Renal cortical epithelial cell (primary cell): ENCODE measurements at regions not wholly inside any gene's neighbourhood (a gene's known extent, or its start where the extent isn't known, plus 50 kb on each side); places are given as distances from the start of the nearest gene placed in this dataset.
A peak's percentile ranks its signal among the peaks of the same experiment; 100 is the strongest.
"Not testable (repeated sequence)": the region's sequence is repeated elsewhere in the genome, so short reads cannot be mapped to it uniquely, and the experiment has no call there.

Experiments
- DNase-seq: peaks from one replicate; pipeline ENCODE4 v3.0.0-alpha.2; 2011; ENCODE audit warnings: low read depth

DNA sequence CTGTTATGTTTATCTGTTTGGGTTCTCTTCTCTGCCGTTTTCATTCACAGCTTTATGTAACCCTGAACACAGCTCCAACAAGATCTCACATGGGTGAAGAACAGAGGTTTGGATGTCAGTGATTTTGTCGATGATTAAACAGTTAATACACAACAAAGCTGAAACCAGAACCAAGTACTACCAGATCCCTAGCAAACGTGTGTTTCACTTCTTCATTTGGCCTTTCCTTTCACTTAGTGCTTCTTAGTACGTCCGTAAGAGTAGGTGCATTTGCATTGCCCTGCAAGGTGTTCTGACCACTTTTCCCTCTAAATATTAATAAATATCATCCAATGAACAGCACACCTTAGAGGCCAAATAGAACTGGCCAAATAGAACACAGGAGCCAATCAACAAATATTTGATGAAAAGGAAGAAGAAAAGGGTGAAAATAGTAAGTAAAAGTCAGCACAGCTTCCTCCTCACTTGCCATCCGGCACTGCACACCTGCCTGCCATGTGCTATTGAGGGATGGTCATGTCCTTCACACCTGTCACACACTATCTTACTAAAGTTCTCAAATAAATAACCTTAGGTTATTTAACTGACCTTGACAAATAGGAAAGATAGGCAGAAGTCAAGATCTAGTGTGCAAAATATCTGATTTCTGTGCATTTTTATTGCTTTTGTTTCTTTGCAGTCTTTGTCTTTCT is 252.6 kb upstream of the ANKRD30A start:
- no peak for DNase-seq

DNA sequence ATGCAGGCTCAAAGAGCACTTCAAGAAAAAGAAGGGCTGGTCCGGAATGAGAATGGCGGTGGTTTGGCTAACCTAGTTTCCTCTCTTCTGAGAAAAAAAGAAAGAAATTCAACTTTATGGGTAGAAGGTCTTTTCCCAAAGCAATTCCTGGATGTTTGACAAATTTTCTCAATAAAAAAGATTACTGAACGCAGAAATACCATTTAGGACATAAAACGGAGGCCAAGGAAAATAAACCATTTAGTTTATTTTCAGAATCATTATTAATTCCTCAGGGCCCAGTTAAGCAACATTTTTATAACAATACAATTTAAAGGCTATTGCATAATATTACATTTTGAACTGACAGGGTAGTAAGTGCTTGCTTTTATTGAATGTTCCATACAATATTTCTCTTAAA is 284.6 kb upstream of the ANKRD30A start:
- no peak for DNase-seq

DNA sequence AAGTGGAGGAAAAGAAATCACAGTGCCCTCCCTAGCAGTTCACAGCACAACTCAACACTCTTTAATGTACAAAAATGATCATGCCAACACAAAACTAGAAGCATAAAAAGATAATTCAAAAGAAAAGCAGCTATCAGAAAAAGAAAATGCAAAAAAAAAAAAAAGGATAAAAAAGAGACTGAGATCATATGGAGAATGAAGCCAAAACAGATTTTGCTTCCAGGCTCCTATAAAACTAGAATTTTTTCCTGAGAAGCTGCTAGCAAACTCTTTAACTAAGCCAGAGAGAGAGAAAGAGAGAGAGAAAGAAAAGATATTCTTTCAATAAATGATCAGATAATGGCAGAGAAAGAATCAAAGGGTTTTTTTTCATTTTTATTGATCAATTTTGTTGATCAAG is 288.0 kb upstream of the ANKRD30A start:
- no peak for DNase-seq

DNA sequence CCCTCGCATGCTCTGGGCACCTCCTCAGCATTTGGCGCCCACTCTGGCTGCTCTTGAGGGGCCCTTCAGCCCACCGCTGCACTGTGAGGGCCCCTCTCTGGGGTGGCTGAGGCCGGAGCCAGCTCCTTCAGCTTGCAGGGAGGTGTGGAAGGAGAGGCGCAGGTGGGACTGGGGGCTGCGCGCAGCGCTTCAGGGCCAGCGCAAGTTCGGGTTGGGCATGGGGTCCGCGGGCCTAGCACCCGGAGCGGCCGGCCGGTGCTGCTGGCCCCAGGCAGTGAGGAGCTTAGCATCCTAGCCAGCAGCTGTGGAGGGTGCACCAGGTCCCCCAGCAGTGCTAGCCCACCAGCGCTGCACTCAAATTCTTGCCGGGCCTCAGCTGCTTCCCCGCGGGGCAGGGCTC is 305.6 kb upstream of the ANKRD30A start:
- DNase-seq: no peak

DNA sequence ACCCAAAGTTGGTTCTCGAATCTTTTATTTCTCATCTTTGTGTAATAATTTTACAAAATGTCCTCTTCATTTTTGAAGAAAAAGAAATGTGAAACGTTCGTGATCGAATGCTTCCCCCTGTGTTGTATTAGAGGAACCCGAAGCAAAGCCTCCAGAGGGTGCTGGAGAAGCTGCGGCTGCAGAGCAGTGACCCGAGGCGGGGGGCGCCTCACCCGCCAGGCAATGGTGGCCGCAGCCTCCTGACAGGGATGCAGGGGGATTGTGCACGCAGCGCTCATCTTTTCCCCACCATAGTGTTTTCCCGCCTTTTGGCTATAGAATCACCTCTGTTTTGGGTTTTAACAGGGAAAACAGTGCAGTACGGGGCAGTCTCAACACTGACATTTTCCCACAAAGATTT is 307.5 kb upstream of the ANKRD30A start:
- no peak for DNase-seq

DNA sequence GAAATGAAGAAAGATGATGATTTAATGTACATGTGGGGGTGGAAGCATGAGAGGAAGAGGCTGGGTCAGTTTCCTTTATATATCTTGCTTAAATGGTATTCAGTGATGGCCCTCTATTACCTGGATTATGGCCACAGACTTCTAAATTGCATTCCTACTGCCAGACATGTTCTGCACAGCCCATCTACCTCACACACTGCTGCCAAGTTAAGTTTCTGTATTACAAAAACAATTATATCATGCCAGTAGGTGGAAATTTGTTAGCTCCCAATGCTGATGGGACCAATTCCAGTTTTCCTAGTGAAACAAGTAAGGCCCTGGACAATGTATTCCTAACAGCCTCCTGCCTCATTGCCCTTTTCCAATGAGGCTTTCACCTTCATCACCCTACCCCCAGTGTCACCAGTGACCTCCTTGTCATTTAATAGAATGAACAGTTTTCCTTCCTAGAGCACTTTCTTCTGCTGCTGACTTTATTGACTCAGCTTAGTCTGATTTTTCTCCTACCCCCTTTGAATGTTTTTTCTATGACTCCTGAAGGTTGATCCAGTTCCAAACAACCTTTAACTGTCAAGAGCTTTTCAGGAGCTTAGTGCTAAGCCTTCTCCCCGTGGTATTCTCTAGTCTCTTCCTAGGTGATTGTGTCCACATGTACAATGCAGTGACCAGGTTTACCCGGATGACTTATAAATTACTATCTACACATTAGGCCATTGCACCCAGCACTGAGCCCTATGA is 316.6 kb upstream of the ANKRD30A start:
- DNase-seq: no peak

DNA sequence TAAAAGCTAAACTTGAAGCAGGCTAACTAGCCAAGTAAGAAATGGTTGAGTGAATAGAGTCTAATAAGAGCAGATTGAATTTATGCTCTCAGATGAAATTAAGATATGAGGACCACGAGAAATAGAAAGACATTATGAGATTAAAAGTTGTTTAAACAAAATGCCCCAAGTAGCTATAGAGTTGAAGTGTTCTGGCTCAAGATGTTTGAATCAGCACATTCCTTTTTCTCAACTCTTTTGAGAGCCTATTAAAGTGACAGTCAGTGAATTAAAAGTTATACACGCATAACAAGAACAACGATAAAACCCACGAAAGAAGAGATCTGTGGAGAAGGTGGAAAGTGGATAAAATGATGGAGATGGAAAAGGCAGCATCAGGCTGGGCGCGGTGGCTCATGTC is 322.2 kb upstream of the ANKRD30A start:
- DNase-seq: no peak

DNA sequence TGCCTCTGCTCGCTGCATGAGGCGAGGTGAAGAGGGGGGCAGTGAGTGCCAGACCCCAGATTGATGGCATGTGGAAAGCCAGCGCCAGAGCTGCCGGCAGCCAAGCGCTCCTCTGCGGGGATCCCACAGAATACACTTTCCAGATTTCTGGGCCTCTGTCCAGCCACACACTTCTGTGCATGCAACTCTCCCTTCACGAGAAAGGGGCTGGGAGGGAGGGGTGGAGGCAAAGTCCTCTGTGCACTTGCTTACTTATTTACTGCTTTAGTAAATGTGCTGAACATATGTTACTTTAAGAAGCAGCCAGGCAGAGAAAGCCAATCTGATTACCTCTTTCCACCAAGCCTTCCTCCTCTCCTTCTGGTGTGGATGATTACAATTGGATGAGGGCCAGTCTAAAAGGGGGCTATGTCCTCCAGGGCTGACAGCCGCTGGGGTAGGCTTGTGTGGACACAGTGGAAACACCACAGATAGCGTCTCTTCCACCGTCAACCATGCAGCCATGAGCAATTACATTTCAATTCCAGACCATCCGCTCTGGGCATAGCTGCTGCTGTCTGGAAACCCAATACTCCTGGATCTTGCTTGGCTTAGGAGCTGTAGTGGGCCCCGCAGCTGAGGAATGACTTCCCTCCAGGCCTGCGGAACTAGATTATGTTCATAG is 322.8 kb upstream of the ANKRD30A start:
- peak; percentile 23 for DNase-seq

DNA sequence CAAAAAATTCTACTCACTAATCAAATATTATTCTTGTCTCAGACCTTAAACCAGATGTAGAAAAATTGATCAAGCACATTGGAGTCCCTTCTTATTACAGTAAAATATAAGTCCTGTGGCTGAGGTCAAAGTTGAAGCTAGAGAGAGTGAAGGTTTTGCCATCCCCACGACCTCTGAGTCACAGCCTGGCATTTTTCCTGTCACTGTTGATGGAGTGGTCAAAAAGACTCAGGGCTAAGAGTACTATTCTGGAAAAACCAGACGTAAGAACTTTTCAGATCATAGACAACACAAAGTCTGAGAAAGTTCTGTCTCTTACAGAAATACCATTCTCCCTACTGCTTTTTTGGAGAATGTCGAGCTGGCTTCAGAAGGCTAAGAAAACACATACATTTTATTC is 323.7 kb upstream of the ANKRD30A start:
- peak; percentile 14 for DNase-seq

DNA sequence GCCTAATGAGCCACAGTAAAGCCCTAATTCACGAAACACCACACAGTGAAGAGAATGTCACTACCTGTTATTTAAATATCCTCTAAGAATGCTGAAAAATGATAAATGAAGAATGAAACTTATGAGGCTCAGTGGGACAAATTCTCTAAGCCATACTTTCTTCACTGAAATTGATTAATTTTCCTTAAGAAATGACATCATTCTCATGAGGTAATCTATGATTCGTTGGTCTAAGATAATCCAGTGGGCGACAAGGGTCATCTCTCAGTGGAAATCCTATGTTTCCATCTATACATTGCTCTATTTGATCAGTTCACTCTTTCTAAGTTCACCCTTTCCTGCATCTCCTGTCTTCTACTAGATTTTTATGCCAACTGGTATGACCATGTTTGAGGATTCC is 330.4 kb upstream of the ANKRD30A start:
- no peak for DNase-seq

DNA sequence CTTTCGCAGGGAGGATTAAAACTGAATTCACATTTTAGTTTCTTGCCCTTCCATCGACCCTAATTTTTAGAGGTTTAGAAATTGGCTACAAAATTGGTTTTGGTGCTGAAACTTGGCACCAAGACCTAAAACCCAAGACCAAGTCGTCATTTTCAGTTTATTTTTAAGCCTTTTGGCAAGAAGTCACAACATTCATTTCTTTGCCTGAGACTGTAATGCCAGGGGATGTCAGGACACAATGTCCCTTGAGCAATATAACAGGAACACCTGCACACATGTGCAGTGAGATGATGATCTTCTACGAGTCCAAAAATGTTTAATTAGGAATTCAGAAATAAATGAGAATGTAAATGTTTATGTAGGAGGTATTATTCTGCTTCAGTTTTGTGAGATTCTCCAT is 335.4 kb upstream of the ANKRD30A start:
- DNase-seq: no peak

DNA sequence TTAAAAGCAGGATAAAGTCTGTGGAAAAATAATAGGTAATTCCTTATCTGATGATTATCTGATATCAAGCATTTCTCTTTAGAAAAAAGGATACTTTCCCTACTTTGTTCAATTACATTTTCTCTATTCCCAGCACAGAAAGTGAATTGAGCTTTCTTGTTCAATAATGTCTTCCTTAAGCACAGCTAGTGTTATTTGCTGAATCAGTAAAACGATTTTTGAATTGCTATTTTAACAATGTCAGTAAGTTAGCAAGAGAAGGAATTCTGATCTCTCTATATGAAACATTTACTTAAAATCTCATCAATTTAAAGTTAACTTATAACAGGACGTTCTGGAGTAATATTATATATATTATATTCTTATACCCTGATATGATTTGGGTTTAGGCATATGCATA is 337.2 kb upstream of the ANKRD30A start:
- DNase-seq: no peak

DNA sequence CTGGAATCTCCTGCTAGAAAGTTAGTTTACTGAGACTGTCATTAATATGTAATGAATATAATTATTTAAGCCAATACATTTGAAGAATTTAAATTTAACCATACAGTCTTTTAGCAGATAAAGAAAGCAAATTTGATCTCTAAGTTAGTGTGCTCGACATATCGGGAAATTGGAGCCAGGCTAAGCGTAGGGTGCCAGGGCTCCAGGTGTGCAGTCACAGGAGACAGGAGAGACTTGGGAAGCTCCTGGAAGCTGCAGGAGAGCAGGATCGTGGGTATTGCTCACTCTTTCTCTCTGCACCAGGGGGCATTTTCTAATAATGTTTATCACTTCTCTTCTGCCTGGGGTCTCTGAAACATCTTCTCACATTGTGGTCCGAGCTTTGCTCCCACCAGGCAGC is 342.0 kb upstream of the ANKRD30A start:
- DNase-seq: no peak

DNA sequence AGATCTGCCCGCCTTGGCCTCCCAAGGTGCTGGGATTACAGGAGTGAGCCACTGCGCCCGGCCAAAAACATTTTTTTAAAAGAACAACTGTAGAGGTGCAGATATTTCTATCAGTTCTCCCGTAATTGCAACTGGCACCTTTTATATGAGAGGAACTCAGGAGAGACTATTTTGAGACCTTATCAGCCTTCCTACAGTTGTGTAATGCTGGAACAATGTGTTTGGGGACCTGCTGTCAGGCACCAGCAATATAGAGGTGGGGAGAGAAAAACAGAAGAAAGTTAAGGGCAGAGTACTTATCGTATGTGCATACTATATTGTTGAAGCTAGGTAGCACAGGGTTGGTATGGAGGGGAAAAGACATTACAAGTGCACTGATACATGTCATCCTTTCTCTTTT is 343.8 kb upstream of the ANKRD30A start:
- no peak for DNase-seq

DNA sequence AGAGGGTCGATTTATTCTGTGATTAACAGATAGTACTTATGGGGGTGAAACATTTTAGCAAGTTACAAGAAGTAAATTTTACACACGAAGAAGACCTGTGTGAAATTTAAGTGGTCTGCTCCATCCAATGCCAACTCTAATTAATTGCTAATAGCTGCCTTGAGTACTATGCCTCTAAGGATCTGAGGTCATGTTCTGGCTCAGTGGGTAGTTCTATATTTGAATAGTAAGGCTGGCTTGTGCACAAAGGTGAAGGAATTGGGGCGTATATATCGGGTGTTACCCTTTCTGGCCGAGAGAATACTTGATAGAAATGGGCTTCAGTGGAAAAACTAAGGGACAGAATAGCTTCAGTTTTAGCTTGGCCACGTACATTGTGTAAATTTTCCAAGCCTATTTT is 345.2 kb upstream of the ANKRD30A start:
- no peak for DNase-seq

DNA sequence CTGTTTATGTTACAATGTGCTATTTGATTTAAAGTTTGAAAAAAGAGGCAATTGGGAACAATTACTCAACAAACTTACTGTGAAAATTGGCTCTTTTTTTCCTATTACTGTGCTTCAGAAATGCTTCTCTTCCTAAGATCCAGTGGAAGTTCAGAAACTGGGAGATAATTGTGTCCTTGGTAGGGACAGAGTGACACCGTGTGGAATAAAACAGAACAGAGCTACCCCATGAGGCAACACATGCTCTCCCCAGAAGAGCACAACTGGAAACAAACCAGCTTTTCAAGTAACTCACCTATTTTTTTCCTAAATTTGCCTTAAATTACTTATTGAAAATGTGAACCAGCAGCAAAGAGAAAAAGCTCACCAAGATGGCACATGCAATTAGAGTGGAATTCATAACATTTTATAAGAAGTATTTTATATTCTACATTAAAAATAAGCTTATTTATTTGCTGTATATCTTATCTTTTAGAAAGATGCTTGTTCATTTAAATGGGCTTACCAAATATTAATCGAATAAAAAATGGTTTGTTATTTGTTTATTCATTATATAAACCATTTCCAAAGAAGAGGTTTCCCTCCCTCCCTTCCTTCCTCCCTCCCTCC is 346.1 kb upstream of the ANKRD30A start:
- DNase-seq: peak; percentile 66

DNA sequence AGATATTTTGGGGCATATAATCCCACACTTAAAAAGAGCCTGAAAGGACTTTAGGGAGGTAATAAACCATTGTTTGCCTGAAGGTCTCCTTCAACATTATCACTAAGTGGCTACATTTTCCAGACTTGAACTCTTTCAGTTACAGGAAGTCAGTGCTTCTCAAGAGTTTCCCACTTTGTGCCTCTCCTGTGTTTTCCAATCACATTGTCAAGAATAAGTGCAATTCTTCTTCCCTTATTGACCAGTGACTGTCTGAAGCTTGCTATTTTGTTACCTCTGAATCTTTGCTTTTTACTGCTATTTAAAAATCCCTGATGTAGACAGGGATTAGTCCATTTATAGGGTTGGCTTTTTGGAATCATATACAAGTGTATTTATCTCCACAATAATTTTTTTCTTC is 346.7 kb upstream of the ANKRD30A start:
- DNase-seq: no peak

DNA sequence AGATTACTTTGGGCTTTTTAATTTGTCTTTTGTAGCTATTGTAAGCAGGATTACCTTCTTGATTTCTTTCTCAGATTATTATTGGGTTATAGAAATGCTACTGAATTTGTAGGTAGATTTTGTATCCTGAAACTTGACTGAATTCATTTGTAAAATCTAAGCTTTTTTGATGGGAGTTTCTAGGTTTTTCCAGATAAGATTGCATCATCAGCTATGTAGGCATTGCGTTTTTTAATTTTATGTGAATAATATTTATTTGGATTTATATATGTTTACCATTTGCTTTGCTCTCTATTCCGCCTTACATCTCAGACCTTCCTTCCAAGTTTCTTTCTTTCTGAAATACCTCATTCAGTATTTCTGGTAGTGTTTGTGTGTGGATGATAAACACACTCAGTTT is 351.7 kb upstream of the ANKRD30A start:
- no peak for DNase-seq

DNA sequence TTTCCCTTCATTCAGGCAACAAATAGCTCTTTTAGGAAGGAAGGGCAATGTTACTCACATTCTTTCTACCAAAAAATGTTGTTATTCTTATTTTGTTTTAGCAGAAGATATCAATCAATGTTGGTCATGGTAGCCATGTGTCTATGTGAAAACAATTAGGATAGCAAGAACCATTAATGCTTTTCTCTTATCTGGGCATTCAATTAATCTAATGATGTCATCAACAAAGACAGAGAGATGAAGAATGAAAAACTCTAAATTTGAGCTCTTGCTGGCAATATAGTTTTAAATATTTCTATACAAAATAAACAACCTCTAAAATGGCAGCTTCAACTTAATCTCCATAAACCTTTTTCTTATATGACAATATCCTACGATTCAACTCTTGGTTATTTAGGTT is 353.7 kb upstream of the ANKRD30A start:
- DNase-seq: no peak

DNA sequence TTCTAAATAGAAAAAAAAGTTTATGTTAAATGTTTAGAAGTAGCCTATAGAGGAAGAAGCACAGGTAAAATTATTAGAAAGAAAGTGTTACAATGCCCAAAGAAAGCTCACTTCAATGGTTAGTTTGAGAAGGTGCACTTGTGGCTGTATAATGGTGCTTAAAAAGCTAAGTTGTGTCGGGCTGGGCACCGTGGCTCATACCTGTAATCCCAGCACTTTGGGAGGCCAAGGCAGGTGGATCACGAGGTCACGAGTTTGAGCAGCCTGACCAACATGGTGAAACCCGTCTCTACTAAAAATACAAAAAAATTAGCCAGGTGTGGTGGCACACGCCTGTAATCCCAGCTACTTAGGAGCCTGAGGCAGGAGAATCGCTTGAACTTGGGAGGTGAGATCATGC is 355.7 kb upstream of the ANKRD30A start:
- DNase-seq: not testable (repeated sequence)

DNA sequence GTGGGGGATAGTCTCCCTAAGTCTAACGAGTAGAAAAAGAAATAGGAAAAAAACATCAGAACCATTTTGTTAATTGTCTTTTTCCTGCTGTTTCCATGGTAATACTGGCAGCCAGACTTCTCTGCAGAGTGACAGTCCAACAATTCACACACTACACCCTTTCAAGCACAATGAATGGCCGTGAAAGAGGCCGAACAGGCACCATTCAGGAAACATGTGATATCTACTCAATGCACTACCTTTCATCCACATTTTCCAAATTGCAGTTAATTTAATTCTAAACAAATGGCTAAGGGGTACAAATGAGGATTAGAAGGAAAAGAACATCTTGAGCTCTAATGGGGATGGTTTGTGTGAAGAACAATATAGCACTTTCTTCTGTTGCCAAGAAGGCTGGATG is 358.5 kb upstream of the ANKRD30A start:
- no peak for DNase-seq

DNA sequence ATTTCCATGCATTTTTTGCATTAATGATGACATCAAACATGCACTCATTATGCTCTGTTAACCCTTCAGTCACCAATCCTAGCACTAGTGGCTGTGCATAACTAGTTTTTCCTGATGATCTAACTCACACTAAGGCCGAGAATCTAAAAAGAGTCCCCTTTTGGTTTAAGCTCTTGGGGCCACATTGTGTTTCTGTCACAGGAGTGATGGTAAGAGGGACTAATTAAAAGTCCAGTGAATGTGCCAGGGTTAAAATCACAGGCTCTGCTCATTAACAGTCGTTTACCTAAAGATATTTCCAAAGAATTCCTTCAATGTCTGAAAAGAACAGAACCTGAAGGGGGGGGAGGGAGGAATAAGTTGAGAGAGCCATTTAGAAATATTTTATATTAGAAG is 359.0 kb upstream of the ANKRD30A start:
- no peak for DNase-seq
